NCI-H2107 treated with DMSO at 0.1 percent for 48 hours (cell line): ENCODE measurements at regions not wholly inside any gene's neighbourhood (a gene's known extent, or its start where the extent isn't known, plus 50 kb on each side); places are given as distances from the start of the nearest gene placed in this dataset.

Source experiments
- DNase-seq: peaks from one replicate; lab custom pipeline; 2025; ENCODE audit not compliant: unreplicated experiment; lab: John Stamatoyannopoulos, UW

GRCh38 chr9:81292056-81292805, 397.1 kb downstream of the TLE1 start:
- DNase-seq, result peak; percentile 3

GRCh38 chr9:81289622-81290021, 399.7 kb downstream of the TLE1 start:
- DNase-seq, result no peak

GRCh38 chr9:81268048-81268447, 421.3 kb downstream of the TLE1 start:
- no peak for DNase-seq

DNA sequence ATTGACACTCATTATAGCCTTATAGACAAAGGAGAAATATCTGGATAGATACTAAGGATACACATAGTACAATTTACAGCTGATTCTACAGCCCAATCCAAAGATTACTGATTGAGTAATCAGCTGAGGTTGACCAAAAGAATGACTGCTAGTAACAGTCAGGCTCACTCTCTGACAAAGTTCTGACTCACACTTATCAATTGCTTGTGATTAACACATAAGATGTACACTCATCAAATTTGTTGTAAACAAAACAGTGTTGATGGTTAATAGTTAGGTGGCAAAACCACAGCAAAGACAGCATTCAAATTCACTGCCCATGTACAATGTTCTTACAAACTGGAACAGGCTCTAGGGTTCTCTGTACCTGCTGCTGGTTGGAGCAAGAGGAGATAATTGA, 422.7 kb downstream of the TLE1 start:
- no peak for DNase-seq

GRCh38 chr9:81266086-81266485, 423.3 kb downstream of the TLE1 start:
- DNase-seq, result no peak

- no peak for DNase-seq
Observed at GRCh38 chr9:81264516-81264915, 424.8 kb downstream of the TLE1 start.

DNA sequence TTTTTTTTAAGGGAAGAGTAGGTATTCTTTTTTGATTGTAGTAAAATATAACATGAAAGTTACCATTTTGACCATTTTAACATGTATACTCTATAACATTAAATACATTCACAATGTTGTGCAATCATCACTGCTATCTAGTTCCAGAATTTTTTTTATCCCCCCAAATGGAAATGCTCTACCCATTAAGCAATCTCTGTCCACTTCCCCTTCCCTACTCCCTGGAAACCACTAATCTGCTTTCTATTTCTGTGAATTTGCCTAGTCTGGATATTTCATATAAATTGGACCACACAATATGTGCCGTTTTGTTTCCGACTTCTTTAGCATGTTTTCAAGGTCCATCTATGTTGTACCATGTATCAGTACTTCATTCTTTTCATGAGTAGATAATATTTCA, 429.5 kb downstream of the TLE1 start:
- no peak for DNase-seq

DNA sequence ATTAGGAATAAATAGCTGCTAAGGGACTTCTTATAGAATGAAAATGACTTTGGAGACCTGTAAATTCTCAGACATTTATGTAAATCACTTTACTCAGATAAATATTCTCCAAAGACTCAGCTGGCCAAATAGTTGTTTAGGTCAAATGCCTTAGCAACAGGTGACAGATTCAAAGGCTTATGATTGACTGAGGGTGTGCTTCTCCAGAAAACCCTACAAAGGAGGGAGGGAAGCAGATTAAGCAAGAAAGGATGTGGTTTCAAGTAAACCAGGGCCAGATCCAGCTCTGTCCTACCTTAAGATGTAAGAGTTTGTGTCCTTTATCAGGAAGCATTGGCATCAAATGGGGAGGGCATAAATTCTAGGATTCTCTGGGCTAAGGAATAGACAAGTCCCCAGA, 433.0 kb downstream of the TLE1 start:
- DNase-seq, result no peak

GRCh38 chr9:81250606-81251005, 438.7 kb downstream of the TLE1 start:
- no peak for DNase-seq

DNA sequence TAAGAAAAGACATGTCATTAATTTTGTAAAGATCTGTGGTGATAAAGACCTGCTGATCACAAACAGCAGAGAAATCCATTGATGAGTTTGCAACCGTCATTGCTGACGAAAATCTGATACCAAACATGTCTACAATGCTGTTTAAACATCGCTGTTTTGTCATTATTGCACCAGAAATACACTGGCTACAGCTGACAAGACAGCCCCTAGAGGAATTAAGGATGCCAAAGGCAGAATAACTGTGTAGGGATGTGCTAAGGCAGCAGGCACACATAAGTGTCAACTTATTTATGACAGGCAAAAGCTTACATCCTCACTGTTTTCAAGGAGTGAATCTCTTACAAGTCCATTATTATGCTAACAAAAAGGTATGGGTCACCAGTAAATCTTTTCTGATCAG, 439.3 kb downstream of the TLE1 start:
- no peak for DNase-seq

DNA sequence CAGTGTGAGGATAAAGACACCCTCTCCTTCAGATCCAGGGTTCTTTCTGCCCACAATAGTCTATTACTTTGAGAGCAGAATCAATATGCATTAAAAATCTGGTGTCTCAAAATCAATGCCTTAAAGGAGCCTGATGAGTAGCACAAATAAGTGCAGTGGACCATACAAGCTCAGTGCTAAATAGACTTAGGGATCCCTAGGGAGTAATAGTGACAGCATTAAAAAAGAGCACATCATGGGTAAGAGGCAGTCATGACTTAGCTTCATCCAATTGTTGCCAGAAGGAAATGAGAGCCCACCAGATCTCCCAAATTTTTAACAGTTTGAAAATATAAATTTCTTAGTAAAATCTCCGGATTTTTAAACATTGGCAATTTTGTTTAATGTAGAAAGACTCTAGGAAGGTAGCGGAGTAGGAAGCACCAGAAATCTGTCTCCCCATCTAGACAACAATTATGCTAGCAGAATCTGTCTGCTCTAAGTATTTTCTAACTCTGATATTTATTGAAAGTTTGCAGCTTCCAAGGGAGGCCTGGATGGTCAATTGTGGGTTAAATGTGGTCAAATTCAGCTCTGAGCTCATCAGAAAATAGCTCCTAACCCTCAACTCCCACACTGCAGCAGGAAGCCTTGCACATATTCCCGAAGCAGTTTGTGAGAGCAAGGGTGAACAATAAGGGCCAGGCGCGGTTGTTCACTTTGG, 443.9 kb downstream of the TLE1 start:
- no peak for DNase-seq

- no peak for DNase-seq
Observed at GRCh38 chr9:81244631-81245030, 444.7 kb downstream of the TLE1 start.

DNA sequence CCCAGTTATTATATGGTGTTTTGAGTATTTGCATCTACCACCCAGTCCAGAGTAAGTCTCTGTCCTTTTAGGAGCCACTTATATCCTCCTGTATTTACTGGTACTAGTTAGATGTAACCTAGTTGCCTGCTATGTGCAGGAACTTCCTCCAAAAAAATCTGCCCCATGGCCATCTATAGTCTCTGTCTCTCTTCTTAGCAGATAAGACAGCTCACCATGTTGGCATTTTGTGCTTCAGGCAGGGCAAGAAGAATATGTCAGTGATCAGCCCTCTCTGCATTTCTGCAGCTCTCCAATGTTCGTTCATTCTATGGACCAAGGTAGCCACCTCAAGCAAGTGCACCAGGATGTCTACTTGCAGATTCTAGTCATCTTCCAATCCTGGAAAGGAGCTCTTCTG, 446.5 kb downstream of the TLE1 start:
- DNase-seq, result no peak

GRCh38 chr9:81239388-81239787, 450.0 kb downstream of the TLE1 start:
- no peak for DNase-seq

GRCh38 chr9:81237565-81238231, 451.6 kb downstream of the TLE1 start:
- DNase-seq, result no peak

DNA sequence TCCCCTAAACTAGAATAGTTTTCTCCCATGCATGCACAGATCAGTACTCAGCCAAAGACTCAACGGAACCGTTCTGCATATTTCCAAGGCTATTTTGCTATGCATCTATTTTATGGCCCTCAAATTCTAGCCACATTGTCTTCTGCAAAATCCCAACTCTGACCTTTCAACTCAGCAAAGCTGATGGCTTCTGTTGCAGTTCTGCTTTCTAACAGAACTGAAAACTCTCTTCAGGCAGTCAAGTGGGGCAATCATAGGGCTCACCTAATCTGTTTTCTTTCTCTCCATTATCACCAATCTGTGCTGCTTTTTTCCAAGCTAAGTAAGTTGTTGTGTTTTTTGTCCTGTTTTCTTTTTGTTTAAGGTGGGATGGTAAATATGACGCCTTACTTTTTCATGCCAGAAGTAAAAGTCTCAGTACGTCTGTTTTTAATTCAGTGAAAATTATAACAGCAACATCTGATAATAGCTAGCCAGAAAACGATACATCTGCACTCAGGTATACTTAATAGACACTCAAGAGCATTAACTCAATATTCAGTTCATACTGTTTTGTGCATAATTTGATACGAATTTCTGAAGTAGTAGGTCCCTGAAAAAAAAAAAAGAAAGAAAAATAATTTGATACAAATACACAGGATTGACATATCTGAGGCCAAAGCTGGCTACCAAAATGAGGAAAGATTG, 454.3 kb downstream of the TLE1 start:
- DNase-seq, result no peak

- no peak for DNase-seq
Observed at GRCh38 chr9:81231011-81231410, 458.3 kb downstream of the TLE1 start.

DNA sequence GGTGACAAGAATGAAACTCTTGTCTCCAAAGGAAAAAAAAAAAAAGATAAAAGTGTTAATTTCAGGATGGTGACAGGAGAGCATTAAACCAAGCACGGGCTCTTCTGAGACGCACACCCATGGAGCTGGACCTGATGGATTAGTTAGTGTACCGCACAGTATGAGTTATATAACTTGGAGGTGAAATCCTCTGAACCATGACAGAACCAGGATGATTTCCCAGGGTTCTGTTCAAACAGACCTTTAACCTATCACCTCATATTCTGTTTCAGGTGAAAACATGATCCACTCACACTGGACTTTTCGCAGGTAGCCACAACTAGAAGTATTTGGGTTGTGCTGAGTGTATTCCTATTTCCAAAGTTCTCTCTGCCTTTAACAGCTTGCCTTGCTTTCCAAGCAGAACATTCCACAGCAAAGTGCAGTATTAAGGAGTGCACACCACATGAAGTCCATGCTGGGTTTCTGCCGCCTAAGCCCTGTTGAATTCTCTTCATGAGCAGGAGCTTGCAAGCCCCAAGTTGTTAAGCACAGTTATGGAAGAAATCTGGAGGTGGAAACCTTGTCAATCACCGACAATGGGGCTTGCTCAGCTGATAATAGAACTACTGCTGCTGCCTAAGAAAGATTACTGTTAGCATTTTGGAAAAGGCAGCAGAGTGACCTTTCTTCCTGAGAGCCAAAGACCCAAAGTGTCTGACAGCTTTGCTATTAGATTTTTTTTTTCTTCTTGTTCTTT, 461.7 kb downstream of the TLE1 start:
- no peak for DNase-seq

DNA sequence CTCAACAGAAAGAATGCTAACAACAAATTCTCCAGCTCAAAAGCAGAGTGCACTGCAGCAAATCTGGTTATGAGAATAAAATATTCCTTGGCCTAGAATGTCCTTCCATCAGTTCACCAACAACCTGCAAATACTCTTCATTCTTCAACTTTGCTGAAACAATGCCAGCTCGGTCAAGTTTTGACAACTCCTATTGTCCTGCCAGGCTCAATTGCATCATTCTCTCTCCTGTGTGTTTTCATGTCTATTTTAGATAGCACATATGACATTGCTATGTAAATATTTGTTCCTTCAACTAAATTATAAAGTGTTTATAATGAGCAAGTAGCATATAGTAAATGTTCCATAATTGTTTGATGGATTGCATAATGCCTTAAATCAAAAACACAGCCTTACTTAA, 463.8 kb downstream of the TLE1 start:
- no peak for DNase-seq

GRCh38 chr9:81224166-81225081, 464.9 kb downstream of the TLE1 start:
- DNase-seq, result no peak
